GM12874 (cell line): ENCODE measurements at regions not wholly inside any gene's neighbourhood (a gene's known extent, or its start where the extent isn't known, plus 50 kb on each side); places are given as distances from the start of the nearest gene placed in this dataset.

Experiments used
- CTCF ChIP-seq: IDR thresholded peaks from 2 replicates; pipeline ENCODE4 v1.5.1; 2011; ENCODE audit warnings: low read depth, mild to moderate bottlenecking, control low read depth, low read length, moderate library complexity; ENCODE audit not compliant: insufficient read depth

GRCh38 chr15:93722165-93722564 lies 509.2 kb upstream of the MCTP2 start:
- no peak for TF ChIP-seq CTCF

GRCh38 chr15:93720607-93721006 lies 510.8 kb upstream of the MCTP2 start:
- no peak for TF ChIP-seq CTCF

GRCh38 chr15:93719921-93720351 lies 511.4 kb upstream of the MCTP2 start:
- no peak for TF ChIP-seq CTCF

GRCh38 chr15:93716615-93717231 lies 514.6 kb upstream of the MCTP2 start:
- no peak for TF ChIP-seq CTCF

GRCh38 chr15:93709708-93710107 lies 521.7 kb upstream of the MCTP2 start:
- TF ChIP-seq CTCF: no peak

GRCh38 chr15:93708724-93709445 lies 522.5 kb upstream of the MCTP2 start:
- no peak for TF ChIP-seq CTCF

GRCh38 chr15:93707751-93708150 lies 523.6 kb upstream of the MCTP2 start:
- TF ChIP-seq CTCF: no peak
